Activated T-cell treated with anti-CD3 and anti-CD28 coated beads, Interleukin-2, amount 50 U/mL, for 24 hours (primary cell): ENCODE measurements at regions not wholly inside any gene's neighbourhood (a gene's known extent, or its start where the extent isn't known, plus 50 kb on each side); places are given as distances from the start of the nearest gene placed in this dataset.

Experiments used
- DNase-seq: peaks from one replicate; pipeline ENCODE4 v3.0.0-alpha.2; 2020
- H3K27ac Mint-ChIP-seq: 2 replicates; pipeline ENCODE4 v1.8.0; 2020; ENCODE audit warnings: mild to moderate bottlenecking, mixed read lengths
- H3K27me3 Mint-ChIP-seq: 2 replicates; pipeline ENCODE4 v1.8.0; 2020; ENCODE audit warnings: mixed read lengths
- H3K36me3 Mint-ChIP-seq: 2 replicates; pipeline ENCODE4 v1.8.0; 2020; ENCODE audit warnings: low read depth, mixed read lengths
- H3K4me1 Mint-ChIP-seq: 2 replicates; pipeline ENCODE4 v1.8.0; 2020; ENCODE audit warnings: low read depth, mixed read lengths
- H3K4me3 Mint-ChIP-seq: 2 replicates; pipeline ENCODE4 v1.8.0; 2020; ENCODE audit warnings: mild to moderate bottlenecking, moderate library complexity, mixed read lengths
- H3K9me3 Mint-ChIP-seq: 2 replicates; pipeline ENCODE4 v1.8.0; 2020; ENCODE audit warnings: mixed read lengths

GRCh38 chr5:93196986-93197385, 384.0 kb downstream of the NR2F1-AS1 start:
- DNase-seq: no peak
- Mint-ChIP-seq H3K27me3 (no peaks in the 10 kb centered on the region), H3K9me3 (peaks cover 2% of the 10 kb centered on the region), H3K4me1 (no peaks in the 10 kb centered on the region), H3K4me3 (no peak overlapping the region), H3K27ac (no peak overlapping the region), H3K36me3 (no peaks in the 10 kb centered on the region)

- H3K27ac Mint-ChIP-seq: no peak overlapping the region
- no peaks in the 10 kb centered on the region for H3K4me1 Mint-ChIP-seq
- no peaks in the 10 kb centered on the region for H3K27me3 Mint-ChIP-seq
Measured at GRCh38 chr5:93193431-93194347, 387.3 kb downstream of the NR2F1-AS1 start.

GRCh38 chr5:93192683-93193082, 388.3 kb downstream of the NR2F1-AS1 start:
- no peak overlapping the region for H3K27ac Mint-ChIP-seq
- no peaks in the 10 kb centered on the region for H3K4me1 Mint-ChIP-seq
- H3K9me3 Mint-ChIP-seq: peaks cover 2% of the 10 kb centered on the region
- no peak overlapping the region for H3K4me3 Mint-ChIP-seq
- H3K27me3 Mint-ChIP-seq: no peaks in the 10 kb centered on the region
- no peaks in the 10 kb centered on the region for H3K36me3 Mint-ChIP-seq
- no peak for DNase-seq

More at GRCh38 chr5:93193431-93194347, 387.3 kb downstream of the NR2F1-AS1 start:
- Mint-ChIP-seq H3K4me3 (no peak overlapping the region), H3K9me3 (peaks cover 2% of the 10 kb centered on the region), H3K36me3 (no peaks in the 10 kb centered on the region)
- DNase-seq: no peak

- H3K36me3 Mint-ChIP-seq: no peaks in the 10 kb centered on the region
- no peaks in the 10 kb centered on the region for H3K27me3 Mint-ChIP-seq
- peaks cover 2% of the 10 kb centered on the region for H3K9me3 Mint-ChIP-seq
- H3K4me3 Mint-ChIP-seq: no peak overlapping the region
- no peak overlapping the region for H3K27ac Mint-ChIP-seq
- DNase-seq: no peak
- H3K4me1 Mint-ChIP-seq: no peaks in the 10 kb centered on the region
Measured at GRCh38 chr5:93192087-93192486, 388.9 kb downstream of the NR2F1-AS1 start.

GRCh38 chr5:93191035-93191817, 389.8 kb downstream of the NR2F1-AS1 start:
- H3K36me3 Mint-ChIP-seq: no peaks in the 10 kb centered on the region

GRCh38 chr5:93189707-93190120, 391.3 kb downstream of the NR2F1-AS1 start:
- no peaks in the 10 kb centered on the region for H3K27me3 Mint-ChIP-seq
- H3K4me1 Mint-ChIP-seq: no peaks in the 10 kb centered on the region
- no peak overlapping the region for H3K4me3 Mint-ChIP-seq
- no peak for DNase-seq
- no peaks in the 10 kb centered on the region for H3K36me3 Mint-ChIP-seq
- no peak overlapping the region for H3K27ac Mint-ChIP-seq
- peaks cover 2% of the 10 kb centered on the region for H3K9me3 Mint-ChIP-seq

More at GRCh38 chr5:93191035-93191817, 389.8 kb downstream of the NR2F1-AS1 start:
- Mint-ChIP-seq H3K4me1 (no peaks in the 10 kb centered on the region), H3K27me3 (no peaks in the 10 kb centered on the region), H3K27ac (no peak overlapping the region), H3K4me3 (no peak overlapping the region), H3K9me3 (peaks cover 2% of the 10 kb centered on the region)
- no peak for DNase-seq

- Mint-ChIP-seq H3K4me3 (no peak overlapping the region), H3K36me3 (no peaks in the 10 kb centered on the region), H3K27me3 (no peaks in the 10 kb centered on the region), H3K4me1 (no peaks in the 10 kb centered on the region), H3K9me3 (peaks cover 2% of the 10 kb centered on the region), H3K27ac (no peak overlapping the region)
- no peak for DNase-seq
Measured at GRCh38 chr5:93188876-93189485, 392.0 kb downstream of the NR2F1-AS1 start.

GRCh38 chr5:93186076-93186682, 394.8 kb downstream of the NR2F1-AS1 start:
- Mint-ChIP-seq H3K4me1 (no peaks in the 10 kb centered on the region), H3K36me3 (no peaks in the 10 kb centered on the region), H3K4me3 (no peak overlapping the region), H3K27ac (no peak overlapping the region), H3K9me3 (no peaks in the 10 kb centered on the region), H3K27me3 (no peaks in the 10 kb centered on the region)
- no peak for DNase-seq

GRCh38 chr5:93184041-93184440, 397.0 kb downstream of the NR2F1-AS1 start:
- H3K4me1 Mint-ChIP-seq: no peaks in the 10 kb centered on the region
- H3K9me3 Mint-ChIP-seq: no peaks in the 10 kb centered on the region
- no peaks in the 10 kb centered on the region for H3K36me3 Mint-ChIP-seq
- no peaks in the 10 kb centered on the region for H3K27me3 Mint-ChIP-seq
- no peak for DNase-seq
- no peak overlapping the region for H3K4me3 Mint-ChIP-seq
- H3K27ac Mint-ChIP-seq: no peak overlapping the region

- no peak overlapping the region for H3K27ac Mint-ChIP-seq
- DNase-seq: no peak
- no peaks in the 10 kb centered on the region for H3K9me3 Mint-ChIP-seq
- H3K27me3 Mint-ChIP-seq: no peaks in the 10 kb centered on the region
- no peaks in the 10 kb centered on the region for H3K36me3 Mint-ChIP-seq
- H3K4me3 Mint-ChIP-seq: no peak overlapping the region
- no peaks in the 10 kb centered on the region for H3K4me1 Mint-ChIP-seq
Measured at GRCh38 chr5:93179466-93179865, 401.6 kb downstream of the NR2F1-AS1 start.

- Mint-ChIP-seq H3K27ac (no peak overlapping the region), H3K36me3 (no peaks in the 10 kb centered on the region), H3K27me3 (no peaks in the 10 kb centered on the region), H3K4me3 (no peak overlapping the region), H3K4me1 (no peaks in the 10 kb centered on the region), H3K9me3 (no peaks in the 10 kb centered on the region)
- DNase-seq: no peak
Measured at GRCh38 chr5:93174930-93175329, 406.1 kb downstream of the NR2F1-AS1 start.

- H3K4me1 Mint-ChIP-seq: no peaks in the 10 kb centered on the region
- no peak overlapping the region for H3K4me3 Mint-ChIP-seq
Measured at GRCh38 chr5:93165559-93165958, 415.5 kb downstream of the NR2F1-AS1 start.

GRCh38 chr5:93164690-93165089, 416.3 kb downstream of the NR2F1-AS1 start:
- DNase-seq: no peak
- Mint-ChIP-seq H3K27ac (no peak overlapping the region), H3K27me3 (no peaks in the 10 kb centered on the region), H3K9me3 (peaks cover 8% of the 10 kb centered on the region), H3K4me3 (no peak overlapping the region), H3K4me1 (no peaks in the 10 kb centered on the region), H3K36me3 (no peaks in the 10 kb centered on the region)

More at GRCh38 chr5:93165559-93165958, 415.5 kb downstream of the NR2F1-AS1 start:
- Mint-ChIP-seq H3K36me3 (no peaks in the 10 kb centered on the region), H3K9me3 (peaks cover 8% of the 10 kb centered on the region), H3K27me3 (no peaks in the 10 kb centered on the region), H3K27ac (no peak overlapping the region)
- no peak for DNase-seq

GRCh38 chr5:93163010-93163663, 417.9 kb downstream of the NR2F1-AS1 start:
- H3K9me3 Mint-ChIP-seq: peaks cover 4% of the 10 kb centered on the region
- H3K36me3 Mint-ChIP-seq: no peaks in the 10 kb centered on the region
- no peak overlapping the region for H3K27ac Mint-ChIP-seq
- H3K4me1 Mint-ChIP-seq: no peaks in the 10 kb centered on the region
- DNase-seq: no peak
- no peaks in the 10 kb centered on the region for H3K27me3 Mint-ChIP-seq
- H3K4me3 Mint-ChIP-seq: no peak overlapping the region
